ENCODE measurements at regions not wholly inside any gene's neighbourhood (a gene's known extent, or its start where the extent isn't known, plus 50 kb on each side); places are given as distances from the start of the nearest gene placed in this dataset.

GRCh38 chr17:79214940-79215604 lies 140.4 kb downstream of the ENGASE start:
- Histone ChIP-seq H3K27ac (ENCODE audit: insufficient read length, low read depth, low read length) (no peak overlapping the region), H3K9ac (ENCODE audit: extremely low read depth, insufficient read length, low read length) (no peak overlapping the region), H3K14ac (ENCODE audit: insufficient read depth, low read length) (no peak overlapping the region)

More at GRCh38 chr17:79214940-79215604, 140.4 kb downstream of the ENGASE start:
- Histone ChIP-seq H3T11ph (ENCODE audit: low read length) (no peak overlapping the region), H2BK5ac (ENCODE audit: insufficient read length, low read length) (no peak overlapping the region), H2AK5ac (ENCODE audit: insufficient read length, low read length) (no peak overlapping the region), H3K79me1 (ENCODE audit: insufficient read depth, low read depth, low read length, poor library complexity, severe bottlenecking) (no peaks in the 10 kb centered on the region), H3K23ac (ENCODE audit: insufficient read length, low read depth, low read length) (no peak overlapping the region), H4K8ac (replicated peaks; ENCODE audit: insufficient read length, low read depth, low read length) (no peak overlapping the region), H2BK12ac (ENCODE audit: insufficient read length, low read depth, low read length) (no peak overlapping the region), H2BK20ac (ENCODE audit: low read depth, low read length, poor library complexity, severe bottlenecking) (no peak overlapping the region), H3K79me2 (ENCODE audit: insufficient read depth, low read length) (no peaks in the 10 kb centered on the region), H3K27me3 (ENCODE audit: insufficient read depth, low read length) (no peaks in the 10 kb centered on the region), H3K23me2 (ENCODE audit: insufficient read length, low read depth, low read length, poor library complexity, severe bottlenecking) (peaks cover 5% of the 10 kb centered on the region), H3K4me1 (ENCODE audit: insufficient read depth, low read length) (peaks cover 2% of the 10 kb centered on the region; the same call in 1 of the 2 replicates), H3K4ac (ENCODE audit: low read depth, low read length) (no peak overlapping the region), H4K91ac (ENCODE audit: insufficient read length, low read depth, low read length) (no peak overlapping the region), H2BK120ac (ENCODE audit: low read depth, low read length, poor library complexity, severe bottlenecking) (no peak overlapping the region), H2BK15ac (ENCODE audit: low read depth, low read length) (no peak overlapping the region), H4K20me1 (ENCODE audit: control insufficient read depth, insufficient read depth, insufficient read length) (no peaks in the 10 kb centered on the region), H3K18ac (ENCODE audit: insufficient read length, low read depth, low read length) (no peak overlapping the region), H2AFZ (ENCODE audit: low read length) (no peak overlapping the region), H3K56ac (ENCODE audit: insufficient read length, low read depth, low read length) (no peak overlapping the region), H3K9me3 (ENCODE audit: control insufficient read depth, low read depth, low read length) (no peaks in the 10 kb centered on the region), H3K4me2 (ENCODE audit: insufficient read depth, insufficient read length, low read length) (no peak overlapping the region), H4K5ac (ENCODE audit: insufficient read length, low read depth, low read length) (no peak overlapping the region)
- Mint-ChIP-seq H3K4me3 (no peak overlapping the region), H3K9me3 (no peaks in the 10 kb centered on the region), H3K36me3 (ENCODE audit: insufficient read depth in 1 of 3, low read depth in 3 of 3) (no peaks in the 10 kb centered on the region), H3K4me1 (peaks cover 45 to 59% of the 10 kb centered on the region in 2 experiments), H3K27me3 (ENCODE audit: low read depth) (peaks cover 8% of the 10 kb centered on the region), H3K27ac (no peak overlapping the region)
- TF ChIP-seq CTCF (conservative IDR thresholded peaks at IDR 0.05): no peak
- WGBS (ENCODE audit: extremely low coverage, insufficient read length, low lambda C conversion rate): no CpG with 5 or more reads among the region's 20 CpGs
- DNase-seq: no peak

All from H9 (cell line).